Fibroblast of the aortic adventitia (primary cell): ENCODE measurements at regions not wholly inside any gene's neighbourhood (a gene's known extent, or its start where the extent isn't known, plus 50 kb on each side); places are given as distances from the start of the nearest gene placed in this dataset.

Source experiments
- DNase-seq: peaks from one replicate; pipeline ENCODE4 v3.0.0-alpha.2; 2010; ENCODE audit warnings: low read depth
- H3K4me3 ChIP-seq: 2 replicates; pipeline ENCODE4 v1.5.1; 2011; ENCODE audit warnings: low read depth, mild to moderate bottlenecking, control low read depth, low read length, moderate library complexity
- TF ChIP-seq, protein P1 (sequence below): IDR thresholded peaks from 2 replicates; pipeline ENCODE4 v1.5.1; 2011; ENCODE audit warnings: mild to moderate bottlenecking, low read length, control low read depth, inconsistent platforms; ENCODE audit not compliant: insufficient read depth

DNA sequence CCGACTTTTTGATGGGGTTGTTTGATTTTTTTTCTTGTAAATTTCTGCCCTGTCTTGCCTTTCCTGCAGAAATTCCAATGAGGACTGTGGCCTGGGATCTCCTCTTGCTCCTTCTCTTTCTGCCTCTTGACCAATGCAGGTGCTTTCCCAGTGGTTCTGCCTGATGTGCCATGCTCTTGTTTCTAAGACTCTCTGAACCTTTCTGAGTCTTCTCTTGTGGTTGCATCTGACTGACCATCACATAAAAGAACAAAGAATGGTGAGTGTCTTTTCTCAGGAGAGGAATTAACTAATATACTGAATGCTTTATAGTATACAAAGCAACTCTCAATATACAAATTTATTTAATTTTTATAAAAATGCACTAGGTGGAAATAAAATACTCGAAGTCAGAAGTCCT, 424.6 kb downstream of the TRIB2 start:
- no peak for DNase-seq
- TF ChIP-seq, protein P1, sequence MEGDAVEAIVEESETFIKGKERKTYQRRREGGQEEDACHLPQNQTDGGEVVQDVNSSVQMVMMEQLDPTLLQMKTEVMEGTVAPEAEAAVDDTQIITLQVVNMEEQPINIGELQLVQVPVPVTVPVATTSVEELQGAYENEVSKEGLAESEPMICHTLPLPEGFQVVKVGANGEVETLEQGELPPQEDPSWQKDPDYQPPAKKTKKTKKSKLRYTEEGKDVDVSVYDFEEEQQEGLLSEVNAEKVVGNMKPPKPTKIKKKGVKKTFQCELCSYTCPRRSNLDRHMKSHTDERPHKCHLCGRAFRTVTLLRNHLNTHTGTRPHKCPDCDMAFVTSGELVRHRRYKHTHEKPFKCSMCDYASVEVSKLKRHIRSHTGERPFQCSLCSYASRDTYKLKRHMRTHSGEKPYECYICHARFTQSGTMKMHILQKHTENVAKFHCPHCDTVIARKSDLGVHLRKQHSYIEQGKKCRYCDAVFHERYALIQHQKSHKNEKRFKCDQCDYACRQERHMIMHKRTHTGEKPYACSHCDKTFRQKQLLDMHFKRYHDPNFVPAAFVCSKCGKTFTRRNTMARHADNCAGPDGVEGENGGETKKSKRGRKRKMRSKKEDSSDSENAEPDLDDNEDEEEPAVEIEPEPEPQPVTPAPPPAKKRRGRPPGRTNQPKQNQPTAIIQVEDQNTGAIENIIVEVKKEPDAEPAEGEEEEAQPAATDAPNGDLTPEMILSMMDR = no peak
- no peak overlapping the region for H3K4me3 ChIP-seq

DNA sequence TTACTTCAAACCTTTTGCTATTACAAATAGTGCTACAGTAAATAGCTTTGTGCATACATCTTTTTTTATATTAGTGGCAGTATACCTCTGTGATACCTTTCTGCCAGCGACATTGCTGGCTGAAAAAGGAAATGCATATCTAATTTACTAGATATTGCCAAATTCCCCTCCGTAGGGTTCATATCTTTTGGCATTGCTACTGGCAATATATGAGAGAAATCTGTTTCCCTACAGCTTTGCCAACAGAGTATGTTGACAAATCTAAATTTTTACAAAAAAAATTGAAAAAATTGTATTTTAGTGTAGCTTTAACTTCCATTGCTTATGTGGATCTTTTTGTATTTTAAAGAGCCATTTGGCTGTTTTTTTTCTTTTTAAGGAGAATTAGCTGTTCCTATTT, 426.7 kb downstream of the TRIB2 start:
- TF ChIP-seq, protein P1 = no peak
- DNase-seq = no peak
- H3K4me3 ChIP-seq = no peak overlapping the region

DNA sequence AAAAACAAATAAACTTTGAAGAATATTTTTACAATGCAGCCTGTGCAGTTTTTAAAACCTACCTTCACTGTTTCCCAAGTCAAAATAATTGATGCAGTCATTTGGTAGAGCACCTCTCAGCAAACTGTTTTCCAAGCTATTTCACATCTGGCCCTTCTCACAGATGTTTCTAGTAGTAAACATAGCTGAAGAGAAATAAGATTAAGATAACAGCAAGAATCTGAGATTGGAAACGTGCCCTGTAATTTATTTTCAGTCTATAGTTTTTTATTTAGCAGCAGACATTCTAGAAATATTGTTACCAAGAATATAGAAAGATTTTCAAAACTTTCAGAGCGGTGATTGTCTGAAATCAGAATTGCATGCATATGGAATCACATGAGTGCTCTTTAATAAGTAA, 440.2 kb downstream of the TRIB2 start:
- no peak for DNase-seq
- no peak overlapping the region for H3K4me3 ChIP-seq
- TF ChIP-seq, protein P1 = no peak

DNA sequence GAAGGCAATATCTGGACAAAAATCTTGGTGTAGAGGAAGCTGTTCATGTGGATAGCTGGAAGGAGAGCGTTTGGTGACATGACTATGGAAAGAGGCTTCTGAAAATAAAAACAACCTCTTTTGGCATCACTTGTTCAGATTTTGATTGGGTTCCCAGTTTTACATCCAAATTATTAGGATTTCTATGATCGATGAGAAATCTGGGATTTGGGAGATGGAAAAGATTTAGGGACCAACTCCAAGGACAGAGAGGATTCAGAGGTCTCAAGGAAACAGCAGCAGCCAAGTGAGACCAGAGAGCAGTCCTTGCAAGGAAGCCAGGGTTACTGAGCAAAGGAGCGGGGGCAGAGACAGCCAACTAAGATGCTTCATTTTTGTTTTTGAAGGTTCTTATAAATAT, 441.7 kb downstream of the TRIB2 start:
- DNase-seq = no peak

DNA sequence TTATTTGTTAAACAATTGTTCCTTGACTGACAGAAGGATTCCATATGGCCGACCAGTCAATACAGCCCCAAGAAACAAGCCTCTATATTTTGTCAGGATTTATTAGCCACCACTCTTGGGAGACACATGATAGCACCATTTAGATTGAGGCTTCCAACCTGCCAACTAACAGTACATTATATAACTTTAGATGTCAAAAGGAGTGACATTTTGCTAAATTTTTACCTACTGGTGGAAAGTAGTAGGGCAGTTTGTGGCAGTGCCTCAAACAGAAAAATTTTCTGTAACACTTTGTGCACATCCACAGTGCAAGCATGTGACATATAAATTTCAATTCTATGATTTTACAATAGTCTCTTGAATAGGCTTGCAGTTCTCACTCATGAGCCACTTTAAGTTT, 464.0 kb downstream of the TRIB2 start:
- TF ChIP-seq, protein P1 = no peak
- no peak overlapping the region for H3K4me3 ChIP-seq
- no peak for DNase-seq

More for the DNA sequence above, 441.7 kb downstream of the TRIB2 start:
- TF ChIP-seq, protein P1 = no peak
- no peak overlapping the region for H3K4me3 ChIP-seq

GRCh38 chr2:13193075-13193474, 476.3 kb downstream of the TRIB2 start:
- no peak for DNase-seq
- H3K4me3 ChIP-seq = no peak overlapping the region
- TF ChIP-seq, protein P1 = no peak

DNA sequence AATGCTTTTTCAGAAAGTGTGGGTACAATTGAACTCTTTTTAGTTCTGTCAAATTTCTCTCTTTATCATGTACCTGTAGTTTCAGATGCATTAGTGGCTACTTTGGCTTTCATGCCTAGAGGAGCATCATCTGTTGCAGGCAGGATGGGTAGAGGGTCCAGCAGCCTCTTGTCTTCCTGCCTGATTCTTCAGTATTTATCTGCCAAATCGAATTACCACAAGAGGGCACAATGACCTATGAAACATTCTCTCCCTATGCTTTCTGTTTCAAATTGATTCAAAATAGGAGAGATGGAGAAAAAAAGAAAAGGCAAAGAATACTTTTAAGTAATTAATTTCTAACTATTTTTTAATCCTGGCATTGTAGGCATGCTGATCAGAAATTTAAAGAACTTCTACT, 477.2 kb downstream of the TRIB2 start:
- TF ChIP-seq, protein P1 = no peak
- peak; percentile 10 for DNase-seq
- H3K4me3 ChIP-seq = no peak overlapping the region
